ENCODE measurements at regions not wholly inside any gene's neighbourhood (a gene's known extent, or its start where the extent isn't known, plus 50 kb on each side); places are given as distances from the start of the nearest gene placed in this dataset.

- intact Hi-C loops (cut with DNase I): loop anchor here in 1 of 10 donors (5.0 kb wide), 1 partner anchor 49 kb away; no protein-coding TSS in a partner anchor
- H3K4me1 ChIP-seq: peaks cover 0 to 3% (median 0%) of the 10 kb centered on the region in 12 donors
- DNase-seq: no peak
- TF ChIP-seq POLR2A (IDR thresholded peaks at IDR 0.05): no peak
- H3K36me3 ChIP-seq: no peaks in the 10 kb centered on the region
- no peak overlapping the region for H3K4me3 ChIP-seq
- ATAC-seq: no peak
- H3K9me3 ChIP-seq: no peaks in the 10 kb centered on the region
- H3K27me3 ChIP-seq: no peaks in the 10 kb centered on the region
- WGBS, 4 donors: 52 to 64% (median 58%) methylated on average over 4 of the region's 4 CpGs
- no peak overlapping the region for H3K27ac ChIP-seq
Observed at GRCh38 chr6:122063076-122063475, 336.4 kb upstream of the HSF2 start.

GRCh38 chr6:122063761-122064160, 335.7 kb upstream of the HSF2 start:
- WGBS, 4 donors: 90 to 94% (median 92%) methylated on average over 5 of the region's 5 CpGs
- H3K27ac ChIP-seq: no peak overlapping the region
- no peak for DNase-seq
- TF ChIP-seq, protein P1, sequence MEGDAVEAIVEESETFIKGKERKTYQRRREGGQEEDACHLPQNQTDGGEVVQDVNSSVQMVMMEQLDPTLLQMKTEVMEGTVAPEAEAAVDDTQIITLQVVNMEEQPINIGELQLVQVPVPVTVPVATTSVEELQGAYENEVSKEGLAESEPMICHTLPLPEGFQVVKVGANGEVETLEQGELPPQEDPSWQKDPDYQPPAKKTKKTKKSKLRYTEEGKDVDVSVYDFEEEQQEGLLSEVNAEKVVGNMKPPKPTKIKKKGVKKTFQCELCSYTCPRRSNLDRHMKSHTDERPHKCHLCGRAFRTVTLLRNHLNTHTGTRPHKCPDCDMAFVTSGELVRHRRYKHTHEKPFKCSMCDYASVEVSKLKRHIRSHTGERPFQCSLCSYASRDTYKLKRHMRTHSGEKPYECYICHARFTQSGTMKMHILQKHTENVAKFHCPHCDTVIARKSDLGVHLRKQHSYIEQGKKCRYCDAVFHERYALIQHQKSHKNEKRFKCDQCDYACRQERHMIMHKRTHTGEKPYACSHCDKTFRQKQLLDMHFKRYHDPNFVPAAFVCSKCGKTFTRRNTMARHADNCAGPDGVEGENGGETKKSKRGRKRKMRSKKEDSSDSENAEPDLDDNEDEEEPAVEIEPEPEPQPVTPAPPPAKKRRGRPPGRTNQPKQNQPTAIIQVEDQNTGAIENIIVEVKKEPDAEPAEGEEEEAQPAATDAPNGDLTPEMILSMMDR (IDR thresholded peaks at IDR 0.05): no peak
- TF ChIP-seq POLR2A (IDR thresholded peaks at IDR 0.05): no peak
- H3K4me1 ChIP-seq: peaks cover 0 to 10% (median 0%) of the 10 kb centered on the region in 12 donors
- no peaks in the 10 kb centered on the region for H3K9me3 ChIP-seq
- ATAC-seq: no peak
- intact Hi-C loops (cut with DNase I): loop anchor here in 1 of 10 donors (5.0 kb wide), 1 partner anchor 49 kb away; no protein-coding TSS in a partner anchor
- no peak overlapping the region for H3K4me3 ChIP-seq
- H3K36me3 ChIP-seq: no peaks in the 10 kb centered on the region
- H3K27me3 ChIP-seq: no peaks in the 10 kb centered on the region

GRCh38 chr6:122066200-122066599, 333.3 kb upstream of the HSF2 start:
- Histone ChIP-seq H3K36me3 (no peaks in the 10 kb centered on the region), H3K4me3 (no peak overlapping the region), H3K9me3 (no peaks in the 10 kb centered on the region), H3K4me1 (peaks cover 0 to 13% (median 0%) of the 10 kb centered on the region in 12 donors), H3K27me3 (no peaks in the 10 kb centered on the region), H3K27ac (no peak overlapping the region)
- ATAC-seq (no peak), DNase-seq (no peak)
- TF ChIP-seq POLR2A (IDR thresholded peaks at IDR 0.05): no peak
- TF ChIP-seq, protein P1 (IDR thresholded peaks at IDR 0.05): no peak
- WGBS, 4 donors: 92% methylated on average over 4 of the region's 4 CpGs
- intact Hi-C loops (cut with DNase I): no loop called here

DNA sequence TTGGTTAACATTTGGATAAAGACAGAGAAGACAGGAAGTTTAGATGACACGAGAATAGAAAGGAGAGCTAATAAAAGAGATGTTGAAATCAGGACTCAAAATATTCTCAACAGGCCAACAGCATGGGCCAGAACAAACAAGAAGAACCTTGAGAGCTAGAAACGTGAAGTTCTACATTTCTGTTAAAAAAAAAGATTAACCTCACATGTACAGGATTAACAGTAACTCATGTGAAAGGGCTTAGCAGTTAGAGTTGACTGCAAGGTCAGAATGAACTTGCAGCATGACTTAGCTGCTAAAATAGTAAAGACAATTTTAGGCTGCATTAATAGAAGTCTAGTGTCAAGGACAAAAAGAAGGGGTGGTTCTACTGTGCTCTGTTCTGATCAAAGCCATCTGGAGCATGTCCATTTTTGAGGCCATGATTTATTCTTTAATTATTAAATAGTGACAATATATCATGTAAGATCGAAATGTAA, 331.1 kb upstream of the HSF2 start:
- peak overlapping the region in 9 of 12 donors; percentile 0 to 64 (median 21) for H3K27ac ChIP-seq
- TF ChIP-seq POLR2A (IDR thresholded peaks at IDR 0.05): no peak

GRCh38 chr6:122069932-122070331, 329.5 kb upstream of the HSF2 start:
- intact Hi-C loops (cut with DNase I): no loop called here
- H3K4me3 ChIP-seq: no peak overlapping the region
- 66 to 78% (median 72%) methylated on average over 4 of the region's 4 CpGs for WGBS, 4 donors
- TF ChIP-seq POLR2A (IDR thresholded peaks at IDR 0.05): no peak
- TF ChIP-seq, protein P1 (IDR thresholded peaks at IDR 0.05): no peak
- no peak overlapping the region for H3K27ac ChIP-seq
- no peaks in the 10 kb centered on the region for H3K27me3 ChIP-seq
- peaks cover 0 to 13% (median 0%) of the 10 kb centered on the region in 12 donors for H3K4me1 ChIP-seq
- H3K36me3 ChIP-seq: no peaks in the 10 kb centered on the region
- ATAC-seq: no peak
- no peak for DNase-seq
- H3K9me3 ChIP-seq: no peaks in the 10 kb centered on the region

More for the DNA sequence above, 331.1 kb upstream of the HSF2 start:
- ATAC-seq (peak in 3 of 4 donors; percentile 38 to 66 (median 48)), DNase-seq (no peak)
- intact Hi-C loops (cut with DNase I): no loop called here
- H3K4me1 ChIP-seq: peaks cover 0 to 13% (median 0%) of the 10 kb centered on the region in 12 donors
- H3K27me3 ChIP-seq: no peaks in the 10 kb centered on the region
- 16 to 30% (median 23%) methylated on average over 3 of the region's 3 CpGs for WGBS, 4 donors
- no peaks in the 10 kb centered on the region for H3K9me3 ChIP-seq
- H3K36me3 ChIP-seq: no peaks in the 10 kb centered on the region
- no peak overlapping the region for H3K4me3 ChIP-seq

Data from heart left ventricle (tissue), 16 donors.